Ishikawa (cell line): ENCODE measurements at regions not wholly inside any gene's neighbourhood (a gene's known extent, or its start where the extent isn't known, plus 50 kb on each side); places are given as distances from the start of the nearest gene placed in this dataset.

Experiments
- CEBPB ChIP-seq: IDR thresholded peaks from 2 replicates; pipeline ENCODE4 v1.6.1; 2012
- CREB1 ChIP-seq: IDR thresholded peaks from 2 replicates; pipeline ENCODE4 v1.6.1; 2012; ENCODE audit warnings: low read depth
- EGR1 ChIP-seq: IDR thresholded peaks from 2 replicates; pipeline ENCODE4 v1.6.1; 2012
- EP300 ChIP-seq: IDR thresholded peaks from 2 replicates; pipeline ENCODE4 v1.6.1; 2012; ENCODE audit warnings: borderline replicate concordance
- FOXM1 ChIP-seq: IDR thresholded peaks from 2 replicates; pipeline ENCODE4 v1.6.1; 2012; ENCODE audit warnings: low read depth, borderline replicate concordance
- NFIC ChIP-seq: IDR thresholded peaks from 2 replicates; pipeline ENCODE4 v1.6.1; 2012
- RAD21 ChIP-seq: IDR thresholded peaks from 2 replicates; pipeline ENCODE4 v1.6.1; 2012; ENCODE audit warnings: low read depth
- TAF1 ChIP-seq: IDR thresholded peaks from 2 replicates; pipeline ENCODE4 v1.6.1; 2012; ENCODE audit warnings: low read depth, mild to moderate bottlenecking
- TCF12 ChIP-seq: IDR thresholded peaks from 2 replicates; pipeline ENCODE4 v1.6.1; 2012; ENCODE audit warnings: low read depth
- TEAD4 ChIP-seq: IDR thresholded peaks from 2 replicates; pipeline ENCODE4 v1.6.1; 2012
- YY1 ChIP-seq: IDR thresholded peaks from 2 replicates; pipeline ENCODE4 v1.6.1; 2012; ENCODE audit warnings: low read depth
- ZBTB7A ChIP-seq: IDR thresholded peaks from 2 replicates; pipeline ENCODE4 v1.6.1; 2012; ENCODE audit warnings: low read depth
- TF ChIP-seq, protein P1 (sequence below): IDR thresholded peaks from 2 replicates; pipeline ENCODE4 v1.6.1; 2012
- TF ChIP-seq, protein P2 (sequence below): IDR thresholded peaks from 2 replicates; pipeline ENCODE4 v1.6.1; 2012
- TF ChIP-seq, protein P3 (sequence below): IDR thresholded peaks from 2 replicates; pipeline ENCODE4 v1.6.1; 2012; ENCODE audit warnings: low read depth, mild to moderate bottlenecking

DNA sequence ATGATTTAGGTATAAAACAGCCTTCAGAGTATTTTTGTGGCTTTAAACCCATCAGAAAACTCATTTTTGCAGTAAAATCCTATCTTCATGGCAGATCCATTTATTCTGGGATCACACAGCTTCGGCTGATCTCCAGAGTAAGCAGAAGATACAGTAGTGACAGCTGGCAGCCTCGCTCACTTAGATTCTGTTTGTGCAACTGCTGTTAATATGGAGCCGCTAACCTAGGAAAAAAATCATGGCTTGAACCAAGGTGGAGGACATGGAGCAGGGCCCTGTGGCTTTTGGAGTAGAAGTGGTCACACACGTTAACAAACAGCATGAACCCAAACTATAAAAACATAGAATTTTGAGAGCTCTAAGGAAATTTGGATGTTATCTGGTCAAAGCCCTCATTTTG, 137.2 kb upstream of the ARHGAP5 start:
- TF ChIP-seq ZBTB7A (no peak), EGR1 (no peak), TAF1 (no peak), EP300 (no peak), TEAD4 (no peak), NFIC (no peak), CREB1 (no peak), CEBPB (no peak), FOXM1 (no peak), RAD21 (no peak), YY1 (no peak), TCF12 (no peak)
- TF ChIP-seq, protein P1, sequence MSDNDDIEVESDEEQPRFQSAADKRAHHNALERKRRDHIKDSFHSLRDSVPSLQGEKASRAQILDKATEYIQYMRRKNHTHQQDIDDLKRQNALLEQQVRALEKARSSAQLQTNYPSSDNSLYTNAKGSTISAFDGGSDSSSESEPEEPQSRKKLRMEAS, result no peak
- TF ChIP-seq, protein P2, sequence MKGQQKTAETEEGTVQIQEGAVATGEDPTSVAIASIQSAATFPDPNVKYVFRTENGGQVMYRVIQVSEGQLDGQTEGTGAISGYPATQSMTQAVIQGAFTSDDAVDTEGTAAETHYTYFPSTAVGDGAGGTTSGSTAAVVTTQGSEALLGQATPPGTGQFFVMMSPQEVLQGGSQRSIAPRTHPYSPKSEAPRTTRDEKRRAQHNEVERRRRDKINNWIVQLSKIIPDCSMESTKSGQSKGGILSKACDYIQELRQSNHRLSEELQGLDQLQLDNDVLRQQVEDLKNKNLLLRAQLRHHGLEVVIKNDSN, result no peak
- TF ChIP-seq, protein P3, sequence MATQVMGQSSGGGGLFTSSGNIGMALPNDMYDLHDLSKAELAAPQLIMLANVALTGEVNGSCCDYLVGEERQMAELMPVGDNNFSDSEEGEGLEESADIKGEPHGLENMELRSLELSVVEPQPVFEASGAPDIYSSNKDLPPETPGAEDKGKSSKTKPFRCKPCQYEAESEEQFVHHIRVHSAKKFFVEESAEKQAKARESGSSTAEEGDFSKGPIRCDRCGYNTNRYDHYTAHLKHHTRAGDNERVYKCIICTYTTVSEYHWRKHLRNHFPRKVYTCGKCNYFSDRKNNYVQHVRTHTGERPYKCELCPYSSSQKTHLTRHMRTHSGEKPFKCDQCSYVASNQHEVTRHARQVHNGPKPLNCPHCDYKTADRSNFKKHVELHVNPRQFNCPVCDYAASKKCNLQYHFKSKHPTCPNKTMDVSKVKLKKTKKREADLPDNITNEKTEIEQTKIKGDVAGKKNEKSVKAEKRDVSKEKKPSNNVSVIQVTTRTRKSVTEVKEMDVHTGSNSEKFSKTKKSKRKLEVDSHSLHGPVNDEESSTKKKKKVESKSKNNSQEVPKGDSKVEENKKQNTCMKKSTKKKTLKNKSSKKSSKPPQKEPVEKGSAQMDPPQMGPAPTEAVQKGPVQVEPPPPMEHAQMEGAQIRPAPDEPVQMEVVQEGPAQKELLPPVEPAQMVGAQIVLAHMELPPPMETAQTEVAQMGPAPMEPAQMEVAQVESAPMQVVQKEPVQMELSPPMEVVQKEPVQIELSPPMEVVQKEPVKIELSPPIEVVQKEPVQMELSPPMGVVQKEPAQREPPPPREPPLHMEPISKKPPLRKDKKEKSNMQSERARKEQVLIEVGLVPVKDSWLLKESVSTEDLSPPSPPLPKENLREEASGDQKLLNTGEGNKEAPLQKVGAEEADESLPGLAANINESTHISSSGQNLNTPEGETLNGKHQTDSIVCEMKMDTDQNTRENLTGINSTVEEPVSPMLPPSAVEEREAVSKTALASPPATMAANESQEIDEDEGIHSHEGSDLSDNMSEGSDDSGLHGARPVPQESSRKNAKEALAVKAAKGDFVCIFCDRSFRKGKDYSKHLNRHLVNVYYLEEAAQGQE, result no peak

DNA sequence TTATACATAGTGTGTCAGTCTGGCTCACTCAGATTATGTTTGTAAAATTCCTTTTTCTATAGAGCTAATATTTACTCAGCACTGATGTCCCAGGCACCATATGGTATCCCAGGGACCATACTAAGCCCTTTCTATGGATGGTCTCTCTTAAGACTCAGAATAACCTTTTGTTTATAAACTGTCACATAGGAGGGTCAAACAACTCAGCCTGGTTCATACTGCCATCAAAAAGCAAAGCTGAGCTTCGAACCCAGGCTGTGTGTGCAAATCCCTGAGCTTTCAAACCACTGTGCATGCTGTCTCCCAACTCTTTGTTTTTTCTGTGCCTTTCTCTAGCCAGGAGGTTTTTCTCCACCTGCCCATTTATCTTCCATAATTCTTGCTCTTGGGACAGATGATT, 135.6 kb upstream of the ARHGAP5 start:
- TF ChIP-seq, protein P1, result no peak
- TF ChIP-seq FOXM1 (no peak), TCF12 (no peak), EGR1 (no peak), TEAD4 (no peak), CEBPB (no peak), EP300 (no peak), CREB1 (no peak), NFIC (no peak), TAF1 (no peak)
- TF ChIP-seq, protein P2, result no peak
- TF ChIP-seq, protein P3, result no peak

DNA sequence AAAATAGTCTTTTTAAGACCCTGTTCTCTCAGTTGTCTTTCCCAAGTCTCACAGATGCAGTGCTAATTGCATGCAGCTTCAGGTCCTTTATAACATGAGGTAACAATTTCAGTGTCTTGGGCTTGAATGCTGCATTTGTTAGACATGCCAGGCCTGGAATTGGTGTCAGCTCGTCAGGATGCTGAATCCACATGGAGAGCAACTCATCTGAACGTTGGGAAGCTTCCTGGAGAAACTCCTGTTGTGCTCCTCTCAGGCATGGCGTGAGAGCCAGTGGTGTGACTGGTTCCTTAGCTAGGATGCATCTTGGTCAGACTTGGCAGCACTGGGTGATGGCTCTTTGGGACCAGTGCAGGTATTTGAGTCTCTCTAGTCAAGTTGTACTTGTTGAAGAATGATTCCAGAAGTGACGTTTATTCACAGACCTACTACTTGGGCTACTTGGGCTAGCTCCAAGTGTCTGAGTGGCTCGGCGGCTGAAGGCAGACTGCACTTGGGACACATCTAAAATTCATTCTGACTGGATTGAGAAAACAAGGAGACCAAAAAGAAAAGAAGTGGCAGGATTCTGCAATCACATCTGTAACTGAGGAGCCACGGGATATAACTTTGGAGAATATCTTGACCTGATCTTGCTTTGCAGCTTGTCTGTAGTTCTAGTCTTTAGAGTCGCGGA, 134.8 kb upstream of the ARHGAP5 start:
- TF ChIP-seq, protein P2, result no peak
- TF ChIP-seq TEAD4 (no peak), FOXM1 (no peak), CREB1 (no peak), RAD21 (no peak), YY1 (no peak), TAF1 (no peak)

DNA sequence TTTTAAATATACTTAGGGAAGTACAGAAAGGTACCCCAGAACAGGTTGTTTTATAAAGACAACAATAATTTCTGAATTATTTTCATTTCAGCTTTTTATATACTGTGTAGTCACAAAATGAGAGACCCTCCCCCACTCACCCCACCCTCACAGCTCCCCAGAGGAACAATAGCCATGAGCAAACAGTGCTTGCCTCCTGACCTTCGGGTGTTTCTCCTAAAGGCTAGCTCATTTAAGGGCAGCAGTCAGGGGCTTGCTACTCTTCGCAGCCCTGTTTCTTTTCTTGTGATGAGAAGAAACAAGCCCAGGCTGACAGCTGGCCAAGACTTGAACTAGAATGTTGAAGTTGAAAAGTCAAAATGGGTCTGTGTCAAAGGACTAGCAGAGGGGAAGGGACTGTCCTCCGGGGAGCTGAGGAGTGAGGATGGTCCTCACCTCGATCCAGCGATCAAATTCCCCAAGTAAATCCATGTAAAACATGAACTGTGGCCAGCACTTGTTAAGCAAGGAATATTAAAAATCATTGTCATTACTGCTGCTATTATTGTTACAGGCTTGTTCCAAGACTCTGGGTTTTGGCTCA, 133.8 kb upstream of the ARHGAP5 start:
- TF ChIP-seq NFIC (no peak), RAD21 (no peak), TEAD4 (no peak), TCF12 (no peak)
- TF ChIP-seq, protein P2, result no peak

DNA sequence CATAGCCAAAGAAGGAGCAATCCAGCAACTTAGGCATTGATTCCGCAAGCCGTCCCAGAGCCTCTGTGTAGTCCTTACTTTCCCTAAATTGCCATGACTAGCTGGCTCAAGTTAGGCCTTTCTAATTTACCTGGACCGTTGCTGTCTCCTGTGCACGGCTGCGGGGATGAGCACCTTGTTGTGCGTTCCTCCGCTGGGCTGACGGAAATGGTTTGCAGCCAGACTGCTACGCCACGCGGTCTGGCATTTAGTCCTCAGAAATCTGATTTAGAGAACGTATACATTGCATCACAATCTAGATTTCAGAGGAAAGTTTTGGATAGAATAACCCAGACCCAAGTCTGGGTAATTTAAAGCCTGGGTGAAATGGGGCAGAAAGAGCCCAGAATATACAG, 133.2 kb upstream of the ARHGAP5 start:
- TF ChIP-seq EP300 (no peak), EGR1 (no peak), FOXM1 (no peak), ZBTB7A (no peak), RAD21 (no peak), TCF12 (no peak), CREB1 (no peak), CEBPB (no peak), YY1 (no peak)
- TF ChIP-seq, protein P2, result no peak
- TF ChIP-seq, protein P1, result no peak
